ENCODE measurements at regions not wholly inside any gene's neighbourhood (a gene's known extent, or its start where the extent isn't known, plus 50 kb on each side); places are given as distances from the start of the nearest gene placed in this dataset.
A peak's percentile ranks its signal among the peaks of the same experiment; 100 is the strongest.

DNA sequence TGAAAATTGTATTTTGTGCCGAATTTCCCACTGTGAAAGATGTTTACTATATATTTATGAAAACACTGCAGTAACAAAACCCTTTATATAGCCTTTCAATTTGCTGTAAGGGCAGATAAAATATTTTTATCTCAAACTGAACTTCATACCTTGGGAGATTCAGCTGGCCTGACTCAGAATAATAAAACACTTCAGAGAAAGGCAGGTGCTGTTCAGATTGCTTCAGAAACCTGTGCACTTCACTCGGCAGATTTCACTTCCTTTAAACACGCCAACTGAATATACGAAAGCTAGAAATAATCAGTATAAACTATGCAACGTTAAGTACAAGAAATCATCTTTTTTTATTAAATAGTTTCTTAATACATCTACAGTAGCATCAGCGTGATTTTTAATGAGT is 839.1 kb upstream of the RBFOX1 start:
- no peak for DNase-seq

GRCh38 chr16:6492742-6493141 is 839.9 kb upstream of the RBFOX1 start:
- no peak for DNase-seq

- DNase-seq: no peak
These were observed 847.7 kb upstream of the RBFOX1 start for GRCh38 chr16:6484935-6485334.

- peak in 1 of 2 experiments; percentile 39 for DNase-seq
These were observed 848.6 kb upstream of the RBFOX1 start for GRCh38 chr16:6484081-6484480.

DNA sequence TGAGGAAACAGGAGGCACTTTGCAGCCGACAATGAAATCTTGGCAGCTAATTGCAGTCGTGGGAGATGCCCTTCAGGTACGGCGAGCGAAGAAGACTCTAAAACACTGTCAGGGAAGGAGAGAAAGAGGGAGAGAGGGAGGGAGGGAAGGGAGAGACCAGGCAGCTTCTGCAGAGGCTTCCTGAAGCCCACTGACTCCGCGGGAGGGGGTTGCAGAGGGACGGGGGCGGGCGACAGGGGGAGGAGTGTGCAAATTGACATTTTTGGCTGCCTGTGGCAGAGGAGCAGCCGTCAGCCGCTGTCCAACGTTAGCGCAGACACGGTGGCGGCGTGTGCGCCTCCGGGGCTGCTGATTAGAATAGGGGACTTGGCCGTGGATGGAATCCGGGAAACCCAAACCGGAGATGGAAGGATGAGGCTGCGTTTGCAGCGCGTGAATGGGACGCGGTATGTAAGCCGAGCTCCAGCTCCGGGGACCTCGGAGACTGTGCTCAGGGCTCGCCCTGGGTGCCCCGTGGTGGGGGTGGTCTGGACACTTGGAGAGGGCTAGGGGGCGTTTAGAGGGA is 849.1 kb upstream of the RBFOX1 start:
- no peak for DNase-seq

DNA sequence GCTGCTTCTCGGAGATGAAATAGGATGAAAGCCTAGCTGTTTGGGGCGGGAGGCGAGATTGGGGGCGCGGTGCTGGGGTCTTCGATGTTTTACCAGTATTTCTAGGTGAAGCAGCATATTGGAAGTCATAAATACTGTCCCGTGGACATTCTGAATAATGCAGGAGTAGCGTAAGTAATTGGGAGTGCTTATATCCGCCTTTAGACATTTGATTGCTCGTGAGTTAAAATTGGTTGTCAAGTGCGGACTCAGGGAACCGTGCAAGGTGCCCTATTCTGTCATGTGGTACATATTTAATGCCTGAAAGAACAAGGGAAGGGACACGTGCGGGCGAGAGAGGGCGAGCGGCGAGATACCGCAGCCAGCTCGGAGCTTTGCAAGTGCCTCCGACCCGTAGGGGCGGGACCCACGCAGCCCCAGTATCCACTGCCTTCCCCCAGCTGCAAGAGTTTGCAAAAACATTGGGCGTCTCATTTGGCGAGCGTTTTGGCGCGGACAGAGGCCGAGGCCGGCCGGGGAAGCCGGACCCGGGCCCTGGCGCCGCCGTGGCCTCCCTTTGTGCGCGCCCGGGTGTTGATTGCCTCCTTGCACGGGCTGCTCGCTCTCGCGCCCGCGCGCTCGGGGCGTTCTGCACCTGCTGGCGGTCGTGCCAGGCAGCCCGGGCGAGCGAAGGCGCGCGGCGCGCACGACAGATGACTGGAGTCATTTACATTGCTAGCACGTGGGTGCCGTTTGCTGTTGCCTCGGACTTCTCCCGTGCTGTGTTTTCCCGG is 849.8 kb upstream of the RBFOX1 start:
- no peak for DNase-seq

GRCh38 chr16:6481894-6482293 is 850.8 kb upstream of the RBFOX1 start:
- DNase-seq: no peak

GRCh38 chr16:6453742-6454141 is 878.9 kb upstream of the RBFOX1 start:
- DNase-seq: no peak

DNA sequence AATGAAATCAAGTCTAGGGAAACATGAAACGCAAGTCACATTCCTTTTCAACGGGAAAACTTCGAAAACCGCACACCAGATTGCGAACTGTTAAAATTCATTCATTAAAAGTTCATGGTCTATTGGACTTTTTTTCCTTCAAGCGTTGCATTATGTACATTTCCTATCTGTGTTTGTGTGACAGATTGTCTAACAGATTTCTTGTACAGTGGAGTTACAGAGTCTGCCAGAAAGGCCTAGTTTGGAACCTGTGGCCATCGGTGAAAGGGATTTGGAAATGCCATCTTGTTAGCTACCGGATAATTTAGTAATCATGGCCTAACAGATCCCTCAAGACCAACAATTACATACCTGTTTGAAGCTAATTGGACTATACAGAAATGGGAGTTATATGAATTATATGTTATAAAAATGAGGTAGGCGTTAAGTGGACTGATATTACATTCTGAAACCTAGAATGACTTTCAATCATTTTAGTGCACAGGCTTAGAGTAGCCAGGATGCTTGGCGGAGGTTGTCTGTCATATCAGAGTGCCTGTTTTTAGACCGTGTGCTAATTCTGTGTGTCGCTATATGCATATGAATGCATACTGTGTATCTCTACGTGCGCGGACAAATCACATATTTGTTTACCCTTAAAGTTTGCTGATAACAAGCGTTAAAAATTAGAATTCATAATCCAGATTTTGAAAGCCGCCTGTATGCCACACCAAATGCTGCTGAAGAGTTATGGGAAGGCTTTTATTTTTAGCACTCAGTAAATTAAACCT is 885.4 kb upstream of the RBFOX1 start:
- DNase-seq: peak; percentile 16 to 64

GRCh38 chr16:6446370-6446769 is 886.3 kb upstream of the RBFOX1 start:
- DNase-seq: no peak

- DNase-seq: no peak
These were observed 893.5 kb upstream of the RBFOX1 start for GRCh38 chr16:6439129-6439528.

DNA sequence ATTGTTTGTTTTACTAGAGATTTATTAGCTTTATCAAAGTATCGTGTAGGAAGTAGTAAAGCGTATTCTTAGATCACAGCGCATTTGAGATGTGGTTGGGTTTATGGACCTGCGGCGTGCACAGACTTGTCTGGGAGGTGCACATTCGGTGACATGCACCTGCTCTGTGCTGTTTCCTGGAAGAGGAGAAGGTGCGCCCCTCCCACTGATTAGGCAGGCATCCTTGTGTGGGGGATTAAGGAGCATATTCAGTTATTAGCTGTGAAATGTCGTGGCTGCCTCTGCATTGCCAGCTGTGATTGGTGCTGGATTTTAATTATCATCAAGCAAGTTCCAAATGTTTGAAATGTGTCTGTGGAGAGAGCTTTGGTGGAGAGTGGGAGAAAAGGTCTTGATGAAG is 903.8 kb upstream of the RBFOX1 start:
- DNase-seq: no peak

DNA sequence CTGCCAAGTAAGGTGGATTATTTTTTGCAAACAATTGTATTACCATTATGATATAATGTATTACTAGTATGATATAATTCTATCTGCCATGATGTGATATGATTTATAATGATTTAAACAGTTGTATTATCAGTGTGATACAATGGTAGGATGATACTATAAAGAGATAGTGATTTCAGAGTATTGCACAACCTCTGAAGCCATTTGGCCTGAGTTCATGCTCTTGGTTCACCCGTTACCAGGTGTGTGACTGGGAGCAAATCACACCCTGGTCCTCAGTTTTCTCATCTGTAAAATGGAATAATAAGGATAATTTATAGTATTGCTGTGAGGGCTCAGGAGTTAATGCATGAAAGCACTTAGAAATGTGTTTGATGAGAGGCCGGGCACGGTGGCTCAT is 905.0 kb upstream of the RBFOX1 start:
- no peak for DNase-seq

DNA sequence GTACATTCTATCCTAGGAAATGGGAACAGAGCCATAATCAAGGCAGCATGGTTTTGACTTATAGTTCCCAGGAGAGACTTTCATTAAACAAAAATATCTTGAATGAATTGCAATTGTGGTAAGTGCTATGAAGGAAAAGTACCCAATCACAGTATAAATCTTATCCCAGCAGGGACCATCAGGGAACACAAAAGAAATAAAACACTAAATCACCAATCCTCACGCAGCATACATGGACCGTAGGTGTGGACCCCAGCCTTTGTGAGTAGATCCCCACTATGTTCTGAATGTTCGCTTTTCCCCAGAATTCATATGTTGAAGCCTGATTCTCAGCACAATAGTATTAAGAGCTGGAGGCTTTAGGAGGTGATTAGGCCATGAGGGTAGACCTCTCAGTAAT is 925.0 kb upstream of the RBFOX1 start:
- no peak for DNase-seq

GRCh38 chr16:6406028-6406427 is 926.6 kb upstream of the RBFOX1 start:
- DNase-seq: no peak

DNA sequence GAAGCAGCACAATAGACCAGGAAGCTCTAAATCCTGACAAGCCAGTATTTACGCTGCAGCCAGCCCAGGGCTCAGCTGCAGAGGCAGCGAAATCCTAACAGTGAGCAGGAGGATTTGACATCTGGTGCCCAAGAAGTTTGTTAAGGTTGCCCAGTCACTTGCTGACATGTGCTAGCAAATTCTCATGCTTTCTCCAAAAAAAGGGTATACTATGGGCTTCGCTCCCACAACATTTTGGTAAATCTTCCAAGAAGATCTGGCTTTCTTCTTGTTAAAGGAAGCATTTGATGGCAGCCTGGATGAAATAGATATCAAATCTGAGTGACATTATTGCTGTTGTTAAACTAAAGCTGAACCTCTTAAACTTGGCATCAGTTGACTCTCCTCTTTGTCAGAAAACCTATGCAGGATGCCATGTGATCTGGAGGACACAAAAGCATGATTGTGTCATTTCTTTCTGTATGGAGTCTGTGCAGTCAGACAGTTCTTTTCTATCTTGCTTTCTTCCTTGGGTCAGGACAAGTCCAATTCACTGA is 949.7 kb upstream of the RBFOX1 start:
- DNase-seq: no peak

DNA sequence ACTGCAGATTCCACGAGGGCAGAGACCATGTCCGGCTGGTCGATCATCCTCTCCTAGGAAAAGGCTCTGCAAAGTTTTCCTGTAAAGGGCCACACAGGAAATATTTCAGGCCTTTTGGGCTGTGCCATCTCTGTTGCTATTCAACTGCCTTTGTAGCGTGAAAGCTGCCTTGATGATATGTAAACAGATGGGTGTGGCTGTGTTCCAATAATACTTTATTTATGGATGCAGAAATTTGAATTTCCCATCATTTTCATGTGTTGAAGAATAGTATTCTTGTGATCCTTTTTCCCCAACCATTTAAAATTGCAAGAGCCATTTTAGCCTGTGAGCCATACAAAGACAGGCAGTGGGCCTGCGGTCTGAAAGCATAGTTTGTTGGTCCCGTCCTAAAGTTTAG is 950.7 kb upstream of the RBFOX1 start:
- DNase-seq: no peak

GRCh38 chr16:6377956-6378355 is 954.7 kb upstream of the RBFOX1 start:
- no peak for DNase-seq

- no peak for DNase-seq
These were observed 957.1 kb upstream of the RBFOX1 start for GRCh38 chr16:6375465-6376075.

GRCh38 chr16:6374821-6375220 is 957.8 kb upstream of the RBFOX1 start:
- DNase-seq: no peak

DNA sequence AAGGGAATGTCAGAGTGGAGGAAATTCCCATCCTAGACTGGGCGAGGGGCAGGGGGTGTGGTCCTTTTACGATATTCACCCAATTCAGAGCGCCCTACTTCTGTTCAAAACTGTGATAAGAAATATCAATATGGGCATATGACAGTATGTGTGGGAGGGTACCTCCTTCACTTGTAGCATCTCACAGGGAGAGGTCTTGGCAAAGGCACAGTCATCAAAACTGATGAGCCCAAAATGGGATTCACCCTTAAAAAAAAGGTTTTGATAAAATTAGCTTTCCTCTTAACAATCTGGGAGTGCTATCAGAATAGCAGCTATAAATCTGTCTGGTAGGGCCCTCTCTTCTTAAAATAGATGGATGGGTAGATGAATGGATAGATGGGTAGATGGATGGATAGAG is 967.8 kb upstream of the RBFOX1 start:
- no peak for DNase-seq

DNA sequence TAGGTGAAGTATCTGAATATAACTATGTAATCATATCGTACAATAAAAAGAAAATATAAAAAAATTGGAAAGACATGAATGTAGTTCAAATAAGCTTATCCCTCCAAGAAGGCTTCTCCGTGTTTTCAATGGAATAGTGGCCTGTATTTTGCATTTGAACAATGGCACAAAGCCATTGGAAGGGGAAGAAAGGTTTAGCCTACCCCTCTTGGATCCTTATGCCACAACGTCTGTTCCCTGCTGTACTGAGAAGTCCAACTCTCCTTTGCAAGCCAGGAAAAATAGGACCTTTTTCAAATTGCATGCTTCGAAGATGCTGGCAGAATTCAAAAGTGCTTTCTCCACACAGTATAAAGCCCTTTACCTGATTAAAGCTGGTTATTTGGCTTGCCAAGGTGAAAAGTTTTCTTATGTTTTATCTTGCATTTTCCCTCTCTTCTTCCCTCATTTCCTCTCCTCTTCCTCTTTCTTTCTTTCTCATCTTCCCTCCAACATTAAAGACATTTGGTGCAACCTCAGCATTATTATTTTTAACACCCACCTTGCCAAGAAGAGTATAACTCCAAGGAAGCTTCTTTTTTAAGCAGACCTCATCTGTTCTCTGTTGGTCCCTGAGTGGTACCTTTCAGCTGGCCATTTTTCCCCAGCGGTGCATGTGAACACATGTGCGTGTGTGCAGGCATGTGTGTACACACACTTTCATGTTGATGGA is 968.6 kb upstream of the RBFOX1 start:
- peak; percentile 59 to 90 for DNase-seq

DNA sequence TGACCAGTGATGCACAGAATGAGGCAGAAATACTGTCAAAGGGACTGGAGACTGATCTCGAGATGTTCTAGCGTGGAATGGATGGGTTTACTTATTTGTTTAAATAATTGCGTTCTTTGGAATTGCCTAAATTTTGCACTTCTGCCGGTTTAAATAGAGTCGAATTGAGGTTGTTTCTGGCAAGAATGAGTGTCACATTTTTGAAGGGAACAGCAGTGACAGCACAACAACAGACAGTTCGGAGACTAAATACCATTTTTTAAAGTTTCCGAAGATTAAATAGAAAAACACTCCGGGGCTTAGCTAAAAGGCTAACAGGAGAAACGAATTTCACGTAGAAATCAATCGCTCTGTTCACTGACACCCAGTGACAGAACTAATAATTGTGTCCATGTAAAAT is 969.2 kb upstream of the RBFOX1 start:
- DNase-seq: no peak
